ENCODE measurements at regions not wholly inside any gene's neighbourhood (a gene's known extent, or its start where the extent isn't known, plus 50 kb on each side); places are given as distances from the start of the nearest gene placed in this dataset.
"Not testable (repeated sequence)": the region's sequence is repeated elsewhere in the genome, so short reads cannot be mapped to it uniquely, and the experiment has no call there.

DNA sequence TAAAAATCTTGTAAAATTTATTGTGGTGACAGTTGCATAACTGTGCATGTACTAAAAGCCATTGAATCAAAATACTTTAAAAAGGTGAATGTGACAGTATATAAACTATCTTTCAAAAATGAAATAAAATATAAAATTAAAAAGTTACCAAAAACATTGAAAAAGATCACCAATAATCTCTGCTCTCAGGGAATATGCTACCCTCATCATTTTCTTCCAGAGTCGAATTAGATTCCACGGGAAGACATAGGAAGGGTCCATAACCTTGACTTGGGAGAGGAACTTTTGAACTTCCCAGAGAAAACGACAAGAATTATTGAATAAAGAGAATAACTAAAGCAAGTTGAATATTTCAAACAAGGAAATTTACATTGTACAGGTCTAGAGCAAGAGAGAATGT lies 649.5 kb downstream of the NUP35 start:
- CTCF ChIA-PET: no interaction called here
- no peak for DNase-seq (ENCODE audit: low read depth, low spot score)
- POLR2A ChIA-PET: no interaction called here
- no peaks in the 10 kb centered on the region for H3K27me3 ChIP-seq (ENCODE audit: control insufficient read depth, insufficient read depth, low read length)
- H3K4me3 ChIP-seq (ENCODE audit: low read depth, low read length): no peak overlapping the region
- no peak overlapping the region for H3K27ac ChIP-seq (ENCODE audit: low read depth, low read length)
- TF ChIP-seq, protein P1, sequence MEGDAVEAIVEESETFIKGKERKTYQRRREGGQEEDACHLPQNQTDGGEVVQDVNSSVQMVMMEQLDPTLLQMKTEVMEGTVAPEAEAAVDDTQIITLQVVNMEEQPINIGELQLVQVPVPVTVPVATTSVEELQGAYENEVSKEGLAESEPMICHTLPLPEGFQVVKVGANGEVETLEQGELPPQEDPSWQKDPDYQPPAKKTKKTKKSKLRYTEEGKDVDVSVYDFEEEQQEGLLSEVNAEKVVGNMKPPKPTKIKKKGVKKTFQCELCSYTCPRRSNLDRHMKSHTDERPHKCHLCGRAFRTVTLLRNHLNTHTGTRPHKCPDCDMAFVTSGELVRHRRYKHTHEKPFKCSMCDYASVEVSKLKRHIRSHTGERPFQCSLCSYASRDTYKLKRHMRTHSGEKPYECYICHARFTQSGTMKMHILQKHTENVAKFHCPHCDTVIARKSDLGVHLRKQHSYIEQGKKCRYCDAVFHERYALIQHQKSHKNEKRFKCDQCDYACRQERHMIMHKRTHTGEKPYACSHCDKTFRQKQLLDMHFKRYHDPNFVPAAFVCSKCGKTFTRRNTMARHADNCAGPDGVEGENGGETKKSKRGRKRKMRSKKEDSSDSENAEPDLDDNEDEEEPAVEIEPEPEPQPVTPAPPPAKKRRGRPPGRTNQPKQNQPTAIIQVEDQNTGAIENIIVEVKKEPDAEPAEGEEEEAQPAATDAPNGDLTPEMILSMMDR (IDR thresholded peaks at IDR 0.05; ENCODE audit: low read depth, low read length): no peak
- H3K9me3 ChIP-seq (ENCODE audit: control insufficient read depth, insufficient read depth, low read length): peaks cover 3% of the 10 kb centered on the region

DNA sequence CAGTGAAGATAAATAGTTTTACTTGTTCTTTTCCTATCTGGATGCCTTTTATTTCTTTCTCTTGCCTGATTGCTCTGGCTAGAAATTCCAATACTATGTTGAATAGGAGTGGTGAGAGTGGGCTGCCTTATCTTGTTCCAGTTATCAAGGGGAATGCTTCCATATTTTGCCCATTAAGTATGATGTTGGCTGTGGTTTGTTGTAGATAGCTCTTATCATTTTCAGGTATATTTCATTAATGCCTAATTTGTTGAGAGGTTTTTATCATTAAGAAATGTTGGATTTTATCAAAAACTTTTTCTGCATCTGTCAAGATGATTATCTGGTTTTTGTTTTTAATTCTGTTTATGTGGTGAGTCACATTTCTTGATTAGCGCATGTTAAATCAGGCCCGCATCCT lies 655.8 kb downstream of the NUP35 start:
- POLR2A ChIA-PET: no interaction called here
- CTCF ChIA-PET: no interaction called here
- TF ChIP-seq, protein P1 (IDR thresholded peaks at IDR 0.05; ENCODE audit: low read depth, low read length): no peak
- no peak for DNase-seq (ENCODE audit: low read depth, low spot score)
- Histone ChIP-seq H3K4me3 (ENCODE audit: low read depth, low read length) (no peak overlapping the region), H3K27ac (ENCODE audit: low read depth, low read length) (no peak overlapping the region), H3K9me3 (ENCODE audit: control insufficient read depth, insufficient read depth, low read length) (peaks cover 8% of the 10 kb centered on the region), H3K27me3 (ENCODE audit: control insufficient read depth, insufficient read depth, low read length) (no peaks in the 10 kb centered on the region)

DNA sequence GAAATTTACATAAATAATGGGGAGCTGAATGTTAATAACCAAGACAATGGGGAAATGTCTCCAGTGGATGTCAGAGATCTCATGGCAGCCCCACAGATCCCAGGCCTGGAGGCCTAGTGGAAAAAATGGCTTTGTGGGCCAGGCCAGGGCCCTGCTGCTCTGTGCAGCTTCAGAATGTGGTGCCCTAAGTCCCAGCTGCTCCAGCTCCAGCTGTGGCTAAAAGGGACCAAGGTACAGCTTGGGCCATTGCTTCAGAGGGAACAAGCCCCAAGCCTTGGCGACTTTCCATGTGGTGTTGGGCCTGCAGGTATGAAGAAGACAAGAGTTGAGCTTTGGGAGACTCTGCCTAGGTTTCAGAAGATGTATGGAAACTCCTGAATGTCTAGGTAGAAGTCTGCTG lies 658.2 kb downstream of the NUP35 start:
- TF ChIP-seq, protein P1 (IDR thresholded peaks at IDR 0.05; ENCODE audit: low read depth, low read length): no peak
- no peak for DNase-seq (ENCODE audit: low read depth, low spot score)
- H3K27me3 ChIP-seq (ENCODE audit: control insufficient read depth, insufficient read depth, low read length): no peaks in the 10 kb centered on the region
- H3K27ac ChIP-seq (ENCODE audit: low read depth, low read length): no peak overlapping the region
- CTCF ChIA-PET: no interaction called here
- POLR2A ChIA-PET: no interaction called here
- no peak overlapping the region for H3K4me3 ChIP-seq (ENCODE audit: low read depth, low read length)
- peaks cover 8% of the 10 kb centered on the region for H3K9me3 ChIP-seq (ENCODE audit: control insufficient read depth, insufficient read depth, low read length)

DNA sequence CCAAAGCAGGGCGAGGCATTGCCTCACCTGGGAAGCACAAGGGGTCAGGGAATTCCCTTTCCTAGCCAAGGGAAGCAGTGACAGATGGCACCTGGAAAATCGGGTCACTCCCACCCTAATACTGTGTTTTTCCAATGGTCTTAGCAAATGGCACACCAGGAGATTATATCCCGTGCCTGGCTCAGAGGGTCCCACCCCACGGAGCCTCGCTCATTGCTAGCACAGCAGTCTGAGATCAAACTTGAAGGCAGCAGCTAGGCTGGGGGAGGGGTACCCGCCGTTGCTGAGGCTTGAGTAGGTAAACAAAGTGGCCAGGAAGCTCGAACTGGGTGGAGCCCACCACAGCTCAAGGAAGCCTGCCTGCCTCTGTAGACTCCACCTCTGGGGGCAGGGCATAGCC lies 664.6 kb downstream of the NUP35 start:
- H3K27ac ChIP-seq (ENCODE audit: low read depth, low read length); H3K4me3 ChIP-seq (ENCODE audit: low read depth, low read length); DNase-seq (ENCODE audit: low read depth, low spot score); H3K27me3 ChIP-seq (ENCODE audit: control insufficient read depth, insufficient read depth, low read length); CTCF ChIA-PET; POLR2A ChIA-PET: not testable (repeated sequence)
- H3K9me3 ChIP-seq (ENCODE audit: control insufficient read depth, insufficient read depth, low read length): peaks cover 20% of the 10 kb centered on the region

DNA sequence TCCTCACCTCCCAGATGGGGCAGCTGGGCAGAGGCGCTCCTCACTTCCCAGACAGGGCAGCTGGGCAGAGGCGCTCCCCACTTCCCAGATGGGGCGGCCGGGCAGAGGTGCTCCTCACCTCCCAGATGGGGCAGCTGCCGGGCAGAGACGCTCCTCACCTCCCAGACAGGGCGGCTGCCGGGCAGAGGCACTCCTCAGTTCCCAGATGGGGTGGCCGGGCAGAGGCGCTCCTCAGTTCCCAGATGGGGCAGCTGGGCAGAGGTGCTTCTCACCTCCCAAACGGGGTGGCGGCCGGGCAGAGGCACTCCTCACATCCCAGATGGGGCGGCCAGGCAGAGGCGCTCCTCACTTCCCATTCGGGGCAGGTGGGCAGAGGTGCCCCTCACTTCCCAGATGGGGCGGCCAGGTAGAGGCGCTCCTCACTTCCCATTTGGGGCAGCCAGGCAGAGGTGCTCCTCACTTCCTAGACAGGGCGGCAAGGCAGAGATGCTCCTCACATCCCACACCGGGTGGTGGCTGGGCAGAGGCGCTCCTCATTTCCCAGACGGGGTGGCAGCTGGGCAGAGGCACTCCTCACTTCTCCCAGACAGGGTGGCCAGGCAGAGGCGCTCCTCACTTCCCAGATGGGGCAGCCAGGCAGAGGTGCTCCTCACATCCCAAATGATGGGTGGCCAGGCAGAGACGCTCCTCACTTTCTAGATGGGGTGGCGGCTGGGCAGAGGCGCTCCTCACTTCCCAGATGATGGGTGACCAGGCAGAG lies 668.1 kb downstream of the NUP35 start:
- POLR2A ChIA-PET; H3K27ac ChIP-seq (ENCODE audit: low read depth, low read length); H3K27me3 ChIP-seq (ENCODE audit: control insufficient read depth, insufficient read depth, low read length); CTCF ChIA-PET; H3K4me3 ChIP-seq (ENCODE audit: low read depth, low read length); DNase-seq (ENCODE audit: low read depth, low spot score): not testable (repeated sequence)
- peaks cover 20% of the 10 kb centered on the region for H3K9me3 ChIP-seq (ENCODE audit: control insufficient read depth, insufficient read depth, low read length)

DNA sequence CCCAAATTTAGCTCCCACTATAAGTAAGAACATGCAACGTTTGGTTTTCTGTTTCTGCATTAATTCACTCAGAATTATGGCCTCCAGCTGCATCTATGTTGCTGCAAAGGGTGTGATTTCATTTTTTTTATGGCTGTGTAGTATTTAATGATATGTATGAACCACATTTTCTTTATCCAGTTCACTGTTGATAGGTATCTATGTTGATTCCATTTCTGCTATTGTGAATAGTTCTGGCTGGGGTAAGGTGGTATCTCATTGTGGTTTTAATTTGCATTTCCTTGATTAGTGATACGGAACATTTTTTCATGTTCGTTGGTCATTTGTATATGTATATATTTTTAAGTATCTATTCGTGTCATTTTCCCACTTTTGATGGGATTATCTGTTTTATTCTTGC lies 674.3 kb downstream of the NUP35 start:
- peaks cover 3% of the 10 kb centered on the region for H3K9me3 ChIP-seq (ENCODE audit: control insufficient read depth, insufficient read depth, low read length)
- no peak overlapping the region for H3K27ac ChIP-seq (ENCODE audit: low read depth, low read length)
- no peak overlapping the region for H3K4me3 ChIP-seq (ENCODE audit: low read depth, low read length)
- no peak for DNase-seq (ENCODE audit: low read depth, low spot score)
- TF ChIP-seq, protein P1 (IDR thresholded peaks at IDR 0.05; ENCODE audit: low read depth, low read length): no peak
- no peaks in the 10 kb centered on the region for H3K27me3 ChIP-seq (ENCODE audit: control insufficient read depth, insufficient read depth, low read length)
- POLR2A ChIA-PET: no interaction called here
- CTCF ChIA-PET: no interaction called here
